ENCODE measurements at regions not wholly inside any gene's neighbourhood (a gene's known extent, or its start where the extent isn't known, plus 50 kb on each side); places are given as distances from the start of the nearest gene placed in this dataset.

GRCh38 chr4:106588891-106589290 lies 220.3 kb upstream of the GIMD1 start:
- no peak for TF ChIP-seq CTCF (IDR thresholded peaks at IDR 0.05)
- TF ChIP-seq EZH2 (IDR thresholded peaks at IDR 0.05; ENCODE audit: borderline replicate concordance, insufficient read depth, low read depth, low read length, poor library complexity, severe bottlenecking) = no peak

Data from B cell (primary cell).